ENCODE measurements at regions not wholly inside any gene's neighbourhood (a gene's known extent, or its start where the extent isn't known, plus 50 kb on each side); places are given as distances from the start of the nearest gene placed in this dataset.

- Mint-ChIP-seq H3K27ac (no peak overlapping the region), H3K4me3 (no peak overlapping the region), H3K4me1 (no peaks in the 10 kb centered on the region), H3K9me3 (peaks cover 2 to 5% of the 10 kb centered on the region in 2 donors), H3K36me3 (no peaks in the 10 kb centered on the region), H3K27me3 (ENCODE audit: low read depth in 2 of 2) (no peaks in the 10 kb centered on the region)
- H3K36me3 ChIP-seq (ENCODE audit: control insufficient read depth, insufficient read depth, low read length): no peaks in the 10 kb centered on the region
- TF ChIP-seq, protein P1, sequence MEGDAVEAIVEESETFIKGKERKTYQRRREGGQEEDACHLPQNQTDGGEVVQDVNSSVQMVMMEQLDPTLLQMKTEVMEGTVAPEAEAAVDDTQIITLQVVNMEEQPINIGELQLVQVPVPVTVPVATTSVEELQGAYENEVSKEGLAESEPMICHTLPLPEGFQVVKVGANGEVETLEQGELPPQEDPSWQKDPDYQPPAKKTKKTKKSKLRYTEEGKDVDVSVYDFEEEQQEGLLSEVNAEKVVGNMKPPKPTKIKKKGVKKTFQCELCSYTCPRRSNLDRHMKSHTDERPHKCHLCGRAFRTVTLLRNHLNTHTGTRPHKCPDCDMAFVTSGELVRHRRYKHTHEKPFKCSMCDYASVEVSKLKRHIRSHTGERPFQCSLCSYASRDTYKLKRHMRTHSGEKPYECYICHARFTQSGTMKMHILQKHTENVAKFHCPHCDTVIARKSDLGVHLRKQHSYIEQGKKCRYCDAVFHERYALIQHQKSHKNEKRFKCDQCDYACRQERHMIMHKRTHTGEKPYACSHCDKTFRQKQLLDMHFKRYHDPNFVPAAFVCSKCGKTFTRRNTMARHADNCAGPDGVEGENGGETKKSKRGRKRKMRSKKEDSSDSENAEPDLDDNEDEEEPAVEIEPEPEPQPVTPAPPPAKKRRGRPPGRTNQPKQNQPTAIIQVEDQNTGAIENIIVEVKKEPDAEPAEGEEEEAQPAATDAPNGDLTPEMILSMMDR (IDR thresholded peaks at IDR 0.05): no peak
- H3K4me3 ChIP-seq (ENCODE audit: low read length): no peak overlapping the region
- intact Hi-C loops (cut with micrococcal nuclease): no loop called here
- no peaks in the 10 kb centered on the region for H3K27me3 ChIP-seq (ENCODE audit: control insufficient read depth, insufficient read depth, low read length)
- no peak overlapping the region for H3K27ac ChIP-seq (ENCODE audit: low read length)
- H3K4me1 ChIP-seq (ENCODE audit: control insufficient read depth, insufficient read depth, low read length): no peaks in the 10 kb centered on the region
- 27% methylated on average over 1 of the region's 2 CpGs for WGBS (ENCODE audit: insufficient coverage)
- ATAC-seq (no peak), DNase-seq (no peak)
- no peaks in the 10 kb centered on the region for H3K9me3 ChIP-seq (ENCODE audit: control insufficient read depth, insufficient read depth, low read length)
Measured at GRCh38 chrX:34521563-34521962, 135.5 kb downstream of the TMEM47 start.

DNA sequence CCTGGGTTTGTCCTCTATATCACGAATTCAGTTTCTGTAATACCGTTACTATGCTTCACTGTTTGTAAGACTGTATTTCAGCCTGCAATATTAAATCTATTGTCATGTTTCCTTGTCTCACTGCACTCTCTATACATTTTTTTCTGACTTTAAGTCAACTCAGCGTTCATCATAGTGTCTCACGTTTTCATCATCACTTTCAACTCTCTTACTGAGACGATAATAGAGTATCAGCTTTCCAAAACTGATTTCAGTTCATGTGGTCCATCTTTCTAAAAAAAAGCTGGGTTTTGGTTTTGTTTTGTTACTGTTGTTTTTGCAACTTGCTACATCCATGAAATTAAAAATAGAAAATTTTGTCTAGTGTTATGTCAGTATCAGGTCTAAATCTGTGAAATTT lies 147.7 kb downstream of the TMEM47 start:
- no peak overlapping the region for H3K27ac Mint-ChIP-seq
- Histone ChIP-seq H3K4me3 (ENCODE audit: low read length) (no peak overlapping the region), H3K27ac (ENCODE audit: low read length) (no peak overlapping the region), H3K4me1 (ENCODE audit: control insufficient read depth, insufficient read depth, low read length) (no peaks in the 10 kb centered on the region), H3K27me3 (ENCODE audit: control insufficient read depth, insufficient read depth, low read length) (no peaks in the 10 kb centered on the region), H3K36me3 (ENCODE audit: control insufficient read depth, insufficient read depth, low read length) (no peaks in the 10 kb centered on the region), H3K9me3 (ENCODE audit: control insufficient read depth, insufficient read depth, low read length) (no peaks in the 10 kb centered on the region)
- TF ChIP-seq, protein P1 (IDR thresholded peaks at IDR 0.05): no peak
- H3K27me3 Mint-ChIP-seq (ENCODE audit: low read depth in 2 of 2): no peaks in the 10 kb centered on the region
- H3K4me3 Mint-ChIP-seq: no peak overlapping the region
- 80% methylated on average over 1 of the region's 5 CpGs for WGBS (ENCODE audit: insufficient coverage)
- DNase-seq (no peak), ATAC-seq (no peak)
- intact Hi-C loops (cut with micrococcal nuclease): no loop called here
- no peaks in the 10 kb centered on the region for H3K36me3 Mint-ChIP-seq
- peaks cover 2 to 3% of the 10 kb centered on the region in 2 donors for H3K9me3 Mint-ChIP-seq
- H3K4me1 Mint-ChIP-seq: no peaks in the 10 kb centered on the region

DNA sequence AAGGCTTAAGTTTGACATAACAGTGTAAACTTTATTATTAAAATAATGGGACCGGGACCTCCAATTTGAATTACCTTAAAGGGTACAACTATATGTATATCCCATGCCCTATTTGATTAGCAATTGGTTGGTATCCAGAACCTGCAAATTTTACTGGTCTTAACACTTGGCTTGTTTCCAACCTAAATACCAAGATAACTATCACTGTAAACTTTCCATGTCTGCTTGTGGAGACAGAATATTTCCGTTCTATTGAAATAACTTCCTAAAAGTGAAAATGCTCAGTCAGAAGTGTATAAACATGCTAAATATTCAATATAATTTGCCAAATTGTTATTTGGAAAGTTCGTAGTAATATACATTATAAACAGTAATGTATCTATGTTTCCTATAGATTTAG lies 154.0 kb downstream of the TMEM47 start:
- Mint-ChIP-seq H3K4me3 (no peak overlapping the region), H3K4me1 (no peaks in the 10 kb centered on the region), H3K9me3 (peaks cover 9 to 13% of the 10 kb centered on the region in 2 donors), H3K27ac (no peak overlapping the region), H3K36me3 (no peaks in the 10 kb centered on the region), H3K27me3 (ENCODE audit: low read depth in 2 of 2) (no peaks in the 10 kb centered on the region)
- intact Hi-C loops (cut with micrococcal nuclease): no loop called here
- Histone ChIP-seq H3K27ac (ENCODE audit: low read length) (no peak overlapping the region), H3K9me3 (ENCODE audit: control insufficient read depth, insufficient read depth, low read length) (no peaks in the 10 kb centered on the region), H3K4me3 (ENCODE audit: low read length) (no peak overlapping the region), H3K36me3 (ENCODE audit: control insufficient read depth, insufficient read depth, low read length) (no peaks in the 10 kb centered on the region), H3K4me1 (ENCODE audit: control insufficient read depth, insufficient read depth, low read length) (no peaks in the 10 kb centered on the region), H3K27me3 (ENCODE audit: control insufficient read depth, insufficient read depth, low read length) (no peaks in the 10 kb centered on the region)
- TF ChIP-seq, protein P1 (IDR thresholded peaks at IDR 0.05): no peak
- WGBS (ENCODE audit: insufficient coverage): no CpG with 5 or more reads among the region's 3 CpGs
- no peak for ATAC-seq
- DNase-seq: no peak

DNA sequence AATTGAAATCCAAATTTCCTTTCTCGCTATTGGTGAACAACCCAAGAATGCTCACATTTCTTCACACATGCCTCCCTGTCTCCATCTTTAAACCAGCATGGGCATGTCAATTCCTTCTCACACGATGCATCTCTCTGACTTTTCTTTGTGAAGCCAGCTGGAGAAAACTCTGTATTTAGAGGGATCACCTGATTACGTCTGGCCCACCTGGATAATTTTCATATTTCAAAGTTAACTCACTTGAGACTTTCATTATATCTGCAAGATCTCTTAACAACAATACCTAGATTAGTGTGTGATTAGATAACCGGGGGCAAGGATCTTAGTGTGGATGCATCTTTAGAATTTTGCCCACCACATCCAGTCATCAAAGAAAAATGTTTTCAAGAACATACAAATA lies 164.0 kb downstream of the TMEM47 start:
- no peaks in the 10 kb centered on the region for H3K27me3 ChIP-seq (ENCODE audit: control insufficient read depth, insufficient read depth, low read length)
- H3K36me3 ChIP-seq (ENCODE audit: control insufficient read depth, insufficient read depth, low read length): no peaks in the 10 kb centered on the region
- no peaks in the 10 kb centered on the region for H3K9me3 ChIP-seq (ENCODE audit: control insufficient read depth, insufficient read depth, low read length)
- H3K27me3 Mint-ChIP-seq (ENCODE audit: low read depth in 2 of 2): no peaks in the 10 kb centered on the region
- peaks cover 10% of the 10 kb centered on the region for H3K36me3 Mint-ChIP-seq
- no peak for DNase-seq
- TF ChIP-seq, protein P1 (IDR thresholded peaks at IDR 0.05): no peak
- no peaks in the 10 kb centered on the region for H3K4me1 ChIP-seq (ENCODE audit: control insufficient read depth, insufficient read depth, low read length)
- no peak overlapping the region for H3K27ac Mint-ChIP-seq
- 44% methylated on average over 2 of the region's 4 CpGs for WGBS (ENCODE audit: insufficient coverage)
- no peaks in the 10 kb centered on the region for H3K4me1 Mint-ChIP-seq
- intact Hi-C loops (cut with micrococcal nuclease): no loop called here
- ATAC-seq: no peak
- no peak overlapping the region for H3K4me3 Mint-ChIP-seq
- peaks cover 2% of the 10 kb centered on the region in 2 donors for H3K9me3 Mint-ChIP-seq
- H3K27ac ChIP-seq (ENCODE audit: low read length): no peak overlapping the region
- no peak overlapping the region for H3K4me3 ChIP-seq (ENCODE audit: low read length)

Measured in natural killer cell (primary cell).